HG02970 (cell line): ENCODE measurements at regions not wholly inside any gene's neighbourhood (a gene's known extent, or its start where the extent isn't known, plus 50 kb on each side); places are given as distances from the start of the nearest gene placed in this dataset.
"Not testable (repeated sequence)": the region's sequence is repeated elsewhere in the genome, so short reads cannot be mapped to it uniquely, and the experiment has no call there.

Experiments
- ATAC-seq: cut with Tn5 transposase; IDR thresholded peaks from one replicate; pipeline ENCODE4 v1.9.1; 2021; ENCODE audit warnings: mild to moderate bottlenecking, moderate library complexity, moderate number of reproducible peaks; ENCODE audit not compliant: unreplicated experiment, low FRiP score

GRCh38 chr1:166740668-166741276 lies 98.5 kb upstream of the POGK start:
- no peak for ATAC-seq

DNA sequence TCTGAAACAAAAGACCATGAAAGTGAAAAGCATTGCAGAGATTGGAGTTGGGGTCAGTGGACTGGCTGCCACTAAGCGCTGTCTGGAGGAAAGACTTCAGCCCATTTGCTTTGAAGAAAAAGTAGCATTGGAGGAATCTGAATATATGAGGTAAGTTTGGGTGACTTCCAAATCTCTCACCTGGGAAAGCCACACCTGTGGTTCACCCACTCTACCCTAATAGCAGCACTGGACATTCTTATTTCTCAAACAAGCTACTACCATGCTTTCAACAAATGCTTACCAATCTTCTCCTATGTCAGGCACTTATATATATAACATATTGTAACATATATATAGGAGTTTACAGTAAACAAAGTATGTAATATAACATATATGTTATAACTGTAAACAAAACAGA lies 76.0 kb upstream of the POGK start:
- no peak for ATAC-seq

GRCh38 chr1:166766942-166767341 lies 72.3 kb upstream of the POGK start:
- ATAC-seq = no peak

DNA sequence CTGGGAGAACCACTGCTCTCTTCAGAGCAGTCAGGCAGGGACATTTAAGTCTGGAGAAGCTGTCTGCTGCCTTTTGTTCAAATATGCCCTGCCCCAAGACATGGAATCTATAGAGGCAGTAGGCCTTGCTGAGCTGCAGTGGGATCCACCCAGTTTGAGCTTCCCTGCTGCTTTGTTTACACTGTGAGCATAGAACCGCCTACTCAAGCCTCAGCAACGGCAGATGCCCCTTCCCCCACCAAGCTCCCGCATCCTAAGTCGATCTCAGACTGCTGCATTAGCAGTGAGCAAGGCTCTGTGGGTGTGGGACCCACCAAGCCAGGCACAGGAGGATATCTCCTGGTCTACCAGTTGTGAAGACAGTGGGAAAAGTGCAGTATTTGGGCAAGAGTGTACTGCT lies 54.6 kb upstream of the POGK start:
- not testable (repeated sequence) for ATAC-seq

GRCh38 chr1:166785987-166786386 lies 53.3 kb upstream of the POGK start:
- no peak for ATAC-seq

GRCh38 chr1:166789286-166789685 lies 50.0 kb upstream of the POGK start:
- no peak for ATAC-seq
